Calu3 (cell line): ENCODE measurements at regions not wholly inside any gene's neighbourhood (a gene's known extent, or its start where the extent isn't known, plus 50 kb on each side); places are given as distances from the start of the nearest gene placed in this dataset.

Experiments
- BruUV-seq: library from RNA; stranded (reverse); fragments of 400-500 nt; replicated peaks from 2 replicates; lab custom pipeline; 2021; lab: Mats Ljungman, UMichigan
- CTCF ChIA-PET: fragments of 300-600 bp; sonication (Branson Sonifier 250); formaldehyde crosslinking; loops from one replicate; lab custom pipeline; 2022; ENCODE audit warnings: antibody characterized with exemption; lab: Charles Lee
- DNase-seq: peaks from one replicate; pipeline ENCODE4 v3.0.0; 2022
- H3K27ac Mint-ChIP-seq: one replicate; pipeline ENCODE4 v1.8.0; 2022; ENCODE audit warnings: mixed read lengths; ENCODE audit not compliant: unreplicated experiment
- H3K27me3 Mint-ChIP-seq: one replicate; pipeline ENCODE4 v1.8.0; 2022; ENCODE audit warnings: mixed read lengths; ENCODE audit not compliant: unreplicated experiment
- H3K36me3 Mint-ChIP-seq: one replicate; pipeline ENCODE4 v1.8.0; 2022; ENCODE audit warnings: mild to moderate bottlenecking, moderate library complexity, mixed read lengths; ENCODE audit not compliant: insufficient read depth, unreplicated experiment
- H3K4me1 Mint-ChIP-seq: one replicate; pipeline ENCODE4 v1.8.0; 2022; ENCODE audit warnings: mild to moderate bottlenecking, low read depth, mixed read lengths; ENCODE audit not compliant: unreplicated experiment
- H3K4me3 Mint-ChIP-seq: one replicate; pipeline ENCODE4 v1.8.0; 2022; ENCODE audit warnings: mild to moderate bottlenecking, low read depth, moderate library complexity, mixed read lengths; ENCODE audit not compliant: unreplicated experiment
- H3K9me3 Mint-ChIP-seq: one replicate; pipeline ENCODE4 v1.8.0; 2022; ENCODE audit warnings: low read depth, mixed read lengths; ENCODE audit not compliant: unreplicated experiment
- CTCF ChIP-seq: fragments of 200-600 bp; IDR thresholded peaks from one replicate; pipeline ENCODE4 v1.8.0; 2022; ENCODE audit warnings: antibody characterized with exemption; ENCODE audit not compliant: unreplicated experiment
- intact Hi-C: fragments of 100-400 bp; cut with micrococcal nuclease; formaldehyde crosslinking; loops from one replicate; pipeline ENCODE4 v1.10.0; 2022; ENCODE audit not compliant: unreplicated experiment

- DNase-seq = no peak
- Mint-ChIP-seq H3K27ac (no peak overlapping the region), H3K9me3 (no peaks in the 10 kb centered on the region), H3K36me3 (no peaks in the 10 kb centered on the region), H3K4me1 (no peaks in the 10 kb centered on the region), H3K4me3 (no peak overlapping the region), H3K27me3 (no peaks in the 10 kb centered on the region)
- no TSS peak for BruUV-seq
- CTCF ChIA-PET = no interaction called here
- no peak for TF ChIP-seq CTCF
- intact Hi-C loops = no loop called here
Measured at GRCh38 chr10:31152421-31153135, 120.9 kb upstream of the ZNF438 start.

- Mint-ChIP-seq H3K9me3 (no peaks in the 10 kb centered on the region), H3K36me3 (no peaks in the 10 kb centered on the region), H3K27ac (no peak overlapping the region), H3K27me3 (no peaks in the 10 kb centered on the region), H3K4me3 (no peak overlapping the region), H3K4me1 (no peaks in the 10 kb centered on the region)
- TF ChIP-seq CTCF = no peak
- CTCF ChIA-PET = no interaction called here
- DNase-seq = no peak
- no TSS peak for BruUV-seq
- intact Hi-C loops = no loop called here
Measured at GRCh38 chr10:31153161-31153560, 121.5 kb upstream of the ZNF438 start.

- Mint-ChIP-seq H3K36me3 (no peaks in the 10 kb centered on the region), H3K27me3 (no peaks in the 10 kb centered on the region), H3K27ac (no peak overlapping the region), H3K9me3 (no peaks in the 10 kb centered on the region), H3K4me3 (no peak overlapping the region), H3K4me1 (no peaks in the 10 kb centered on the region)
- BruUV-seq = no TSS peak
- no peak for DNase-seq
- intact Hi-C loops = no loop called here
- CTCF ChIA-PET = no interaction called here
- no peak for TF ChIP-seq CTCF
Measured at GRCh38 chr10:31153692-31154091, 122.0 kb upstream of the ZNF438 start.

GRCh38 chr10:31154996-31155395 is 123.3 kb upstream of the ZNF438 start:
- CTCF ChIA-PET = no interaction called here
- BruUV-seq = no TSS peak

More at GRCh38 chr10:31154996-31155395, 123.3 kb upstream of the ZNF438 start:
- TF ChIP-seq CTCF = no peak
- H3K27ac Mint-ChIP-seq = no peak overlapping the region
- H3K4me1 Mint-ChIP-seq = no peaks in the 10 kb centered on the region
- no peak overlapping the region for H3K4me3 Mint-ChIP-seq
- no peaks in the 10 kb centered on the region for H3K27me3 Mint-ChIP-seq
- no peaks in the 10 kb centered on the region for H3K36me3 Mint-ChIP-seq
- intact Hi-C loops = no loop called here
- no peak for DNase-seq
- H3K9me3 Mint-ChIP-seq = no peaks in the 10 kb centered on the region
